HCT116 (cell line): ENCODE measurements at regions not wholly inside any gene's neighbourhood (a gene's known extent, or its start where the extent isn't known, plus 50 kb on each side); places are given as distances from the start of the nearest gene placed in this dataset.

Experiments used
- ATAC-seq: fragments of 200-7000 bp; cut with Tn5 transposase; 2 replicates; pipeline ENCODE4 v1.9.1; 2020; ENCODE audit warnings: mild to moderate bottlenecking, moderate library complexity
- BruUV-seq: library from RNA; stranded (reverse); fragments of 400-500 nt; replicated peaks from 2 replicates; lab custom pipeline; 2021; lab: Mats Ljungman, UMichigan
- CTCF ChIA-PET: fragments of 300-600 bp; sonication (Branson Sonifier 250); formaldehyde crosslinking; loops from one replicate; lab custom pipeline; 2021; ENCODE audit warnings: antibody characterized with exemption; lab: Charles Lee
- POLR2A ChIA-PET: fragments of 300-600, 350-600 bp; sonication (Branson Sonifier 250); formaldehyde crosslinking; loops from one replicate; lab custom pipeline; 2021; ENCODE audit warnings: antibody characterized with exemption; lab: Charles Lee
- RAD21 ChIA-PET, 2 experiments: fragments of 300-600 bp; sonication (Branson Sonifier 250); formaldehyde crosslinking; loops; one replicate each; lab custom pipeline; 2023; ENCODE audit warnings: low total read pairs in 2 of 2; ENCODE audit not compliant: uncharacterized antibody in 2 of 2, unreplicated experiment in 2 of 2, low non-redundant PET in 1 of 2; lab: Charles Lee
- DNase-seq: peaks from one replicate; pipeline ENCODE4 v3.0.0-alpha.2; 2010; ENCODE audit warnings: low read depth, low spot score
- H2AFZ ChIP-seq: fragments of 200-600 bp; shearing (Covaris generic), sonication (generic); 2 replicates; pipeline ENCODE4 v1.6.1; 2017; ENCODE audit warnings: low read depth, mixed run types, mixed read lengths, antibody characterized with exemption, low read length; ENCODE audit not compliant: poor library complexity, severe bottlenecking
- H3K27ac ChIP-seq: 2 replicates; pipeline ENCODE4 v1.5.1; 2012; ENCODE audit warnings: low read depth, low read length
- H3K27me3 ChIP-seq: fragments of 200-600 bp; sonication (generic); 2 replicates; pipeline ENCODE4 v1.6.1; 2016; ENCODE audit warnings: mixed run types, low read length, mixed read lengths; ENCODE audit not compliant: insufficient read depth
- H3K36me3 ChIP-seq, 2 experiments: fragments of 200-500 bp in 1 of 2; fragments of 200-600 bp in 1 of 2; sonication (Bioruptor generic) in 1 of 2; sonication (generic) in 1 of 2; 2 replicates each; pipeline versions ENCODE4 v1.5.1 to v1.6.1; 2014 to 2016; ENCODE audit warnings: low read length in 2 of 2, inconsistent platforms in 1 of 2, mixed read lengths in 1 of 2, mixed run types in 1 of 2; ENCODE audit not compliant: insufficient read depth in 2 of 2, control insufficient read depth in 1 of 2
- H3K4me1 ChIP-seq, 2 experiments: fragments of 200-600 bp in 1 of 2; sonication (generic) in 1 of 2; 2 replicates each; pipeline versions ENCODE4 v1.5.1 to v1.6.1; 2012 to 2017; ENCODE audit warnings: low read length in 2 of 2, inconsistent platforms in 1 of 2, mild to moderate bottlenecking in 1 of 2, mixed read lengths in 1 of 2, mixed run types in 1 of 2, moderate library complexity in 1 of 2; ENCODE audit not compliant: insufficient read depth in 2 of 2, control insufficient read depth in 1 of 2
- H3K4me2 ChIP-seq: fragments of 200-600 bp; sonication (generic); 2 replicates; pipeline ENCODE4 v1.6.1; 2017; ENCODE audit warnings: mixed run types, low read length, mixed read lengths
- H3K4me3 ChIP-seq, 2 experiments: fragments of 200-600 bp in 1 of 2; sonication (generic) in 1 of 2; replicated peaks in 1 of 2; 2 replicates each; pipeline ENCODE4 v1.5.1; 2011 to 2016; ENCODE audit warnings: low read length in 2 of 2, control low read depth in 1 of 2, low read depth in 1 of 2, mild to moderate bottlenecking in 1 of 2, mixed read lengths in 1 of 2, mixed run types in 1 of 2
- H3K79me2 ChIP-seq: fragments of 200-600 bp; sonication (generic); 2 replicates; pipeline ENCODE4 v1.6.1; 2017; ENCODE audit warnings: mild to moderate bottlenecking, mixed run types, low read length, moderate library complexity, mixed read lengths; ENCODE audit not compliant: insufficient read depth
- H3K9ac ChIP-seq: fragments of 200-600 bp; sonication (generic); 2 replicates; pipeline ENCODE4 v1.6.1; 2016; ENCODE audit warnings: low read length, mixed read lengths
- H3K9me2 ChIP-seq: fragments of 200-600 bp; sonication (generic), shearing (Covaris generic); 2 replicates; pipeline ENCODE4 v1.6.1; 2017; ENCODE audit warnings: mixed run types, mild to moderate bottlenecking, moderate library complexity; ENCODE audit not compliant: insufficient read depth
- H3K9me3 ChIP-seq, 2 experiments: fragments of 200-500 bp in 1 of 2; fragments of 200-600 bp in 1 of 2; sonication (Bioruptor generic) in 1 of 2; sonication (generic) in 1 of 2; 2 replicates each; pipeline ENCODE4 v1.6.1; 2014 to 2017; ENCODE audit warnings: low read length in 2 of 2, mixed read lengths in 2 of 2, inconsistent platforms in 1 of 2, low read depth in 1 of 2, mild to moderate bottlenecking in 1 of 2, mixed run types in 1 of 2, moderate library complexity in 1 of 2; ENCODE audit not compliant: control insufficient read depth in 1 of 2, insufficient read depth in 1 of 2
- H4K20me1 ChIP-seq: fragments of 200-600 bp; sonication (generic), shearing (Covaris generic); 2 replicates; pipeline ENCODE4 v1.6.1; 2017; ENCODE audit warnings: mixed run types, mild to moderate bottlenecking, moderate library complexity; ENCODE audit not compliant: insufficient read depth
- CBX3 ChIP-seq: IDR thresholded peaks from 2 replicates; pipeline ENCODE4 v1.6.1; 2012; ENCODE audit warnings: low read depth
- CEBPB ChIP-seq: IDR thresholded peaks from 2 replicates; pipeline ENCODE4 v1.6.1; 2012; ENCODE audit warnings: low read depth
- EGR1 ChIP-seq: IDR thresholded peaks from 2 replicates; pipeline ENCODE4 v1.6.1; 2012; ENCODE audit warnings: low read depth
- ELF1 ChIP-seq: IDR thresholded peaks from 2 replicates; pipeline ENCODE4 v1.6.1; 2012; ENCODE audit warnings: low read depth, borderline replicate concordance
- EZH2 ChIP-seq: fragments of 200-600 bp; sonication (generic); IDR thresholded peaks from 2 replicates; pipeline ENCODE4 v1.6.1; 2017; ENCODE audit warnings: antibody characterized with exemption, mixed run types
- JUND ChIP-seq: IDR thresholded peaks from 2 replicates; pipeline ENCODE4 v1.6.1; 2012
- POLR2A ChIP-seq: IDR thresholded peaks from 2 replicates; pipeline ENCODE4 v1.7.0; 2011; ENCODE audit warnings: borderline replicate concordance; ENCODE audit not compliant: insufficient read depth, insufficient read length; ENCODE audit errors: extremely low read depth
- POLR2AphosphoS5 ChIP-seq: IDR thresholded peaks from 2 replicates; pipeline ENCODE4 v1.6.1; 2011; ENCODE audit warnings: mild to moderate bottlenecking, low read depth, low read length, moderate library complexity
- RAD21 ChIP-seq: IDR thresholded peaks from 2 replicates; pipeline ENCODE4 v1.6.1; 2012; ENCODE audit warnings: low read depth, mild to moderate bottlenecking
- REST ChIP-seq: IDR thresholded peaks from 2 replicates; pipeline ENCODE4 v1.6.1; 2012; ENCODE audit warnings: low read depth
- SIN3A ChIP-seq: IDR thresholded peaks from 2 replicates; pipeline ENCODE4 v1.6.1; 2012; ENCODE audit warnings: low read depth
- SRF ChIP-seq: IDR thresholded peaks from 2 replicates; pipeline ENCODE4 v1.6.1; 2012; ENCODE audit warnings: low read depth
- TCF7L2 ChIP-seq: IDR thresholded peaks from 2 replicates; pipeline ENCODE4 v1.7.0; 2011; ENCODE audit warnings: borderline replicate concordance, inconsistent platforms; ENCODE audit not compliant: insufficient read depth, insufficient read length; ENCODE audit errors: extremely low read depth
- ZBTB33 ChIP-seq: IDR thresholded peaks from 2 replicates; pipeline ENCODE4 v1.6.1; 2011; ENCODE audit warnings: mild to moderate bottlenecking, low read length, moderate library complexity; ENCODE audit not compliant: insufficient replicate concordance; ENCODE audit errors: extremely low read depth
- ZFX ChIP-seq: fragments of 450-650 bp; IDR thresholded peaks from 2 replicates; pipeline ENCODE4 v1.6.1; 2017
- intact Hi-C: fragments of 100-400 bp; cut with micrococcal nuclease; formaldehyde crosslinking; loops from 2 replicates; pipeline ENCODE4 v1.10.0; 2022
- TF ChIP-seq, protein P1 (sequence below), 3 experiments: fragments of 200-600 bp in 1 of 3; sonication (generic) in 1 of 3; IDR thresholded peaks in 2 of 3; conservative IDR thresholded peaks in 1 of 3; 2 replicates each; pipeline ENCODE4 v1.5.1; 2012 to 2017; ENCODE audit warnings: low read depth in 2 of 3, low read length in 2 of 3, antibody characterized with exemption in 1 of 3, borderline replicate concordance in 1 of 3, control low read depth in 1 of 3, mild to moderate bottlenecking in 1 of 3, mixed read lengths in 1 of 3, mixed run types in 1 of 3, moderate library complexity in 1 of 3; ENCODE audit not compliant: insufficient read depth in 1 of 3
- TF ChIP-seq, protein P2 (sequence below): IDR thresholded peaks from 2 replicates; pipeline ENCODE4 v1.6.1; 2012

- Histone ChIP-seq H4K20me1 (no peaks in the 10 kb centered on the region), H3K36me3 (no peaks in the 10 kb centered on the region), H3K79me2 (no peaks in the 10 kb centered on the region), H3K9ac (no peak overlapping the region), H3K9me3 (no peaks in the 10 kb centered on the region), H3K4me3 (no peak overlapping the region), H3K4me2 (no peak overlapping the region), H2AFZ (no peak overlapping the region), H3K27ac (no peak overlapping the region), H3K27me3 (no peaks in the 10 kb centered on the region), H3K9me2 (no peaks in the 10 kb centered on the region; the same call in 1 of the 2 replicates), H3K4me1 (no peaks in the 10 kb centered on the region)
- RAD21 ChIA-PET, result no interaction called here
- DNase-seq, result no peak
- TF ChIP-seq CEBPB (no peak), JUND (no peak), CBX3 (no peak), EZH2 (no peak), ELF1 (no peak), TCF7L2 (no peak), EGR1 (no peak), SIN3A (no peak), POLR2A (no peak), RAD21 (no peak), POLR2AphosphoS5 (no peak), ZFX (no peak), REST (no peak), ZBTB33 (no peak), SRF (no peak)
- TF ChIP-seq, protein P1, sequence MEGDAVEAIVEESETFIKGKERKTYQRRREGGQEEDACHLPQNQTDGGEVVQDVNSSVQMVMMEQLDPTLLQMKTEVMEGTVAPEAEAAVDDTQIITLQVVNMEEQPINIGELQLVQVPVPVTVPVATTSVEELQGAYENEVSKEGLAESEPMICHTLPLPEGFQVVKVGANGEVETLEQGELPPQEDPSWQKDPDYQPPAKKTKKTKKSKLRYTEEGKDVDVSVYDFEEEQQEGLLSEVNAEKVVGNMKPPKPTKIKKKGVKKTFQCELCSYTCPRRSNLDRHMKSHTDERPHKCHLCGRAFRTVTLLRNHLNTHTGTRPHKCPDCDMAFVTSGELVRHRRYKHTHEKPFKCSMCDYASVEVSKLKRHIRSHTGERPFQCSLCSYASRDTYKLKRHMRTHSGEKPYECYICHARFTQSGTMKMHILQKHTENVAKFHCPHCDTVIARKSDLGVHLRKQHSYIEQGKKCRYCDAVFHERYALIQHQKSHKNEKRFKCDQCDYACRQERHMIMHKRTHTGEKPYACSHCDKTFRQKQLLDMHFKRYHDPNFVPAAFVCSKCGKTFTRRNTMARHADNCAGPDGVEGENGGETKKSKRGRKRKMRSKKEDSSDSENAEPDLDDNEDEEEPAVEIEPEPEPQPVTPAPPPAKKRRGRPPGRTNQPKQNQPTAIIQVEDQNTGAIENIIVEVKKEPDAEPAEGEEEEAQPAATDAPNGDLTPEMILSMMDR (IDR thresholded peaks at IDR 0.05 in 2 of 3, conservative IDR thresholded peaks at IDR 0.05 in 1 of 3; ENCODE audit: borderline replicate concordance in 1 of 3, insufficient read depth in 1 of 3, low read depth in 2 of 3, low read length in 2 of 3), result no peak
- TF ChIP-seq, protein P2, sequence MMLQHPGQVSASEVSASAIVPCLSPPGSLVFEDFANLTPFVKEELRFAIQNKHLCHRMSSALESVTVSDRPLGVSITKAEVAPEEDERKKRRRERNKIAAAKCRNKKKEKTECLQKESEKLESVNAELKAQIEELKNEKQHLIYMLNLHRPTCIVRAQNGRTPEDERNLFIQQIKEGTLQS, result no peak
- no TSS peak for BruUV-seq
- POLR2A ChIA-PET, result no interaction called here
- no peak for ATAC-seq
- CTCF ChIA-PET, result no interaction called here
- intact Hi-C loops, result no loop called here
Measured at GRCh38 chr2:226011716-226012450, 612.4 kb downstream of the NYAP2 start.
